Mesenchymal stem cell (in vitro differentiated cells and primary cell): ENCODE measurements at regions not wholly inside any gene's neighbourhood (a gene's known extent, or its start where the extent isn't known, plus 50 kb on each side); places are given as distances from the start of the nearest gene placed in this dataset.

Experiments
- DNase-seq: peaks from one replicate; pipeline ENCODE4 v3.0.0-alpha.2; 2013
- H2AFZ ChIP-seq: one replicate; pipeline ENCODE4 v1.6.1; 2013; ENCODE audit warnings: low read depth, mild to moderate bottlenecking, control low read depth, inconsistent platforms, low read length, moderate library complexity
- H2AK5ac ChIP-seq: 2 replicates; pipeline ENCODE4 v1.6.1; 2013; ENCODE audit warnings: low read length, moderate library complexity, mild to moderate bottlenecking, inconsistent platforms; ENCODE audit not compliant: severe bottlenecking
- H2BK120ac ChIP-seq: one replicate; pipeline ENCODE4 v1.6.1; 2013; ENCODE audit warnings: low read depth, mild to moderate bottlenecking, inconsistent platforms, low read length, moderate library complexity
- H2BK12ac ChIP-seq, 2 experiments: one replicate each; pipeline ENCODE4 v1.6.1; 2013; ENCODE audit warnings: inconsistent platforms in 2 of 2, low read length in 2 of 2, mild to moderate bottlenecking in 2 of 2, moderate library complexity in 2 of 2, control low read depth in 1 of 2
- H2BK15ac ChIP-seq: one replicate; pipeline ENCODE4 v1.6.1; 2013; ENCODE audit warnings: mild to moderate bottlenecking, low read depth, inconsistent platforms; ENCODE audit not compliant: poor library complexity, severe bottlenecking
- H2BK5ac ChIP-seq: 2 replicates; pipeline ENCODE4 v1.6.1; 2013; ENCODE audit warnings: low read depth, mild to moderate bottlenecking, low read length, control low read depth, inconsistent platforms; ENCODE audit not compliant: poor library complexity, severe bottlenecking
- H3K14ac ChIP-seq, 2 experiments: one replicate each; pipeline ENCODE4 v1.6.1; 2013; ENCODE audit warnings: inconsistent platforms in 2 of 2, low read length in 2 of 2, control low read depth in 1 of 2, mild to moderate bottlenecking in 1 of 2, moderate library complexity in 1 of 2
- H3K18ac ChIP-seq, 2 experiments: one replicate each; pipeline ENCODE4 v1.6.1; 2013; ENCODE audit warnings: inconsistent platforms in 2 of 2, low read length in 2 of 2, control low read depth in 1 of 2, low read depth in 1 of 2, mild to moderate bottlenecking in 1 of 2
- H3K23ac ChIP-seq, 2 experiments: one replicate each; pipeline ENCODE4 v1.6.1; 2013; ENCODE audit warnings: inconsistent platforms in 2 of 2, low read length in 2 of 2, mild to moderate bottlenecking in 2 of 2, moderate library complexity in 2 of 2, control low read depth in 1 of 2
- H3K27ac ChIP-seq: 2 replicates; pipeline ENCODE4 v1.5.1; 2013; ENCODE audit warnings: mild to moderate bottlenecking, moderate library complexity, low read length, control low read depth, inconsistent platforms; ENCODE audit not compliant: poor library complexity, severe bottlenecking
- H3K27me3 ChIP-seq, 2 experiments: 2 replicates each; pipeline versions ENCODE4 v1.6.1 to v1.7.0; 2013; ENCODE audit warnings: low read length in 2 of 2, mild to moderate bottlenecking in 2 of 2, moderate library complexity in 2 of 2, control low read depth in 1 of 2, inconsistent platforms in 1 of 2; ENCODE audit not compliant: control insufficient read depth in 1 of 2, insufficient read depth in 1 of 2
- H3K36me3 ChIP-seq, 2 experiments: 2 replicates each; pipeline versions ENCODE4 v1.6.1 to v1.7.0; 2013; ENCODE audit warnings: low read length in 2 of 2, control low read depth in 1 of 2, inconsistent platforms in 1 of 2, low read depth in 1 of 2, mild to moderate bottlenecking in 1 of 2; ENCODE audit not compliant: insufficient read depth in 2 of 2, control insufficient read depth in 1 of 2
- H3K4ac ChIP-seq, 2 experiments: one replicate each; pipeline ENCODE4 v1.6.1; 2013; ENCODE audit warnings: inconsistent platforms in 2 of 2, low read length in 2 of 2, mild to moderate bottlenecking in 2 of 2, moderate library complexity in 2 of 2, control low read depth in 1 of 2, low read depth in 1 of 2
- H3K4me1 ChIP-seq: 2 replicates; pipeline ENCODE4 v1.6.1; 2013; ENCODE audit warnings: low read depth, low read length, control low read depth; ENCODE audit not compliant: control insufficient read depth, insufficient read depth
- H3K4me2 ChIP-seq: 2 replicates; pipeline ENCODE4 v1.6.1; 2013; ENCODE audit warnings: low read length, mild to moderate bottlenecking, inconsistent platforms; ENCODE audit not compliant: poor library complexity, severe bottlenecking
- H3K4me3 ChIP-seq, 2 experiments: 2 replicates each; pipeline versions ENCODE4 v1.5.1 to v1.7.0; 2013; ENCODE audit warnings: low read length in 2 of 2, mild to moderate bottlenecking in 2 of 2, control low read depth in 1 of 2, low read depth in 1 of 2; ENCODE audit not compliant: insufficient read depth in 1 of 2
- H3K79me1 ChIP-seq: replicated peaks from 2 replicates; pipeline ENCODE4 v1.6.1; 2013; ENCODE audit warnings: mild to moderate bottlenecking, control low read depth, low read length, inconsistent platforms; ENCODE audit not compliant: poor library complexity, severe bottlenecking
- H3K9ac ChIP-seq: 2 replicates; pipeline ENCODE4 v1.7.0; 2013; ENCODE audit warnings: mild to moderate bottlenecking, low read length, moderate library complexity
- H3K9me3 ChIP-seq: 2 replicates; pipeline ENCODE4 v1.7.0; 2013; ENCODE audit warnings: mild to moderate bottlenecking, low read length; ENCODE audit not compliant: control insufficient read depth
- H4K8ac ChIP-seq: one replicate; pipeline ENCODE4 v1.6.1; 2013; ENCODE audit warnings: inconsistent platforms, mild to moderate bottlenecking, low read length, moderate library complexity
- H4K91ac ChIP-seq: one replicate; pipeline ENCODE4 v1.6.1; 2013; ENCODE audit warnings: mild to moderate bottlenecking, low read length, inconsistent platforms
- WGBS: methylation state at CpG from one replicate; pipeline ENCODE4 v1.1.7; 2013; ENCODE audit warnings: mixed read lengths; 5-methylcytosine and 5-hydroxymethylcytosine counted together

DNA sequence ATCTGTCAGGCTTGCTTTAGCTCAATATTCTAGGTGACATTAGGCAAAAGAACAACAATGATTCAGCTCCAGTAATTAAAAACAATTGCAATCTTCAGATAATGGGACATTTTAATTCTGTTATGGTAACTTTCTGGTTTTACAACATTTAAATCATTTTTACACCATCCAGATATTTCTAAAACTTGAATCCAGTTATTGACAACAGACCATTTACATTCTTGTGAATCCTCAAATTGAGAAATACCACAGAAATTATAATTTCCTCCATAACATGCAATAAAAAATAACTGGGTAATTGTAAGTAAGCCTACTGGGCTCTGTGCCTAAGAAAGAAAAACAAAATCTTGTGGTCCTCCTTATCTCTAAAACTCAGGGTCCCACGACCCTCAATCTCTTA, 195.0 kb upstream of the S100G start:
- no peak for DNase-seq
- no peak overlapping the region for H2BK5ac ChIP-seq
- no peak overlapping the region for H2BK15ac ChIP-seq
- H4K91ac ChIP-seq = no peak overlapping the region
- no peak overlapping the region for H3K9ac ChIP-seq
- no peaks in the 10 kb centered on the region for H3K79me1 ChIP-seq
- H2AK5ac ChIP-seq = no peak overlapping the region
- H3K27me3 ChIP-seq = peaks cover 0 to 8% of the 10 kb centered on the region in 2 experiments
- H2AFZ ChIP-seq = no peak overlapping the region
- WGBS = 29% methylated on average over 1 of the region's 1 CpG
- H3K23ac ChIP-seq = no peak overlapping the region
- H3K4me3 ChIP-seq = no peak overlapping the region
- no peak overlapping the region for H3K14ac ChIP-seq
- no peak overlapping the region for H3K27ac ChIP-seq
- no peak overlapping the region for H3K4ac ChIP-seq
- no peak overlapping the region for H2BK12ac ChIP-seq
- H3K9me3 ChIP-seq = no peaks in the 10 kb centered on the region
- H3K18ac ChIP-seq = no peak overlapping the region
- no peak overlapping the region for H4K8ac ChIP-seq
- H2BK120ac ChIP-seq = no peak overlapping the region
- no peaks in the 10 kb centered on the region for H3K36me3 ChIP-seq
- H3K4me2 ChIP-seq = no peak overlapping the region
- no peaks in the 10 kb centered on the region for H3K4me1 ChIP-seq

- Histone ChIP-seq H3K18ac (no peak overlapping the region), H4K8ac (no peak overlapping the region), H2BK120ac (no peak overlapping the region), H2BK5ac (no peak overlapping the region), H3K79me1 (no peaks in the 10 kb centered on the region), H2BK12ac (no peak overlapping the region), H4K91ac (no peak overlapping the region), H3K4me1 (no peaks in the 10 kb centered on the region), H3K9me3 (no peaks in the 10 kb centered on the region), H2BK15ac (no peak overlapping the region), H3K36me3 (no peaks in the 10 kb centered on the region), H3K4me3 (no peak overlapping the region), H3K9ac (no peak overlapping the region), H3K27me3 (peaks cover 0 to 3% of the 10 kb centered on the region in 2 experiments), H2AFZ (no peak overlapping the region), H3K4ac (no peak overlapping the region), H3K14ac (no peak overlapping the region), H3K4me2 (no peak overlapping the region), H2AK5ac (no peak overlapping the region), H3K27ac (no peak overlapping the region), H3K23ac (no peak overlapping the region)
- DNase-seq = no peak
- no CpG with 5 or more reads among the region's 1 CpG for WGBS
Measured at GRCh38 chrX:16457239-16457638, 192.7 kb upstream of the S100G start.

GRCh38 chrX:16458208-16458607, 191.8 kb upstream of the S100G start:
- Histone ChIP-seq H2BK15ac (no peak overlapping the region), H3K18ac (no peak overlapping the region), H4K8ac (no peak overlapping the region), H3K4me3 (no peak overlapping the region), H2BK12ac (no peak overlapping the region), H3K79me1 (no peaks in the 10 kb centered on the region), H2AK5ac (no peak overlapping the region), H3K4ac (no peak overlapping the region), H4K91ac (no peak overlapping the region), H3K27ac (no peak overlapping the region), H2AFZ (no peak overlapping the region), H3K4me2 (no peak overlapping the region), H3K36me3 (no peaks in the 10 kb centered on the region), H3K4me1 (no peaks in the 10 kb centered on the region), H2BK120ac (no peak overlapping the region), H3K9ac (no peak overlapping the region), H3K27me3 (peaks cover 0 to 3% of the 10 kb centered on the region in 2 experiments), H3K9me3 (no peaks in the 10 kb centered on the region), H3K23ac (no peak overlapping the region), H3K14ac (no peak overlapping the region), H2BK5ac (no peak overlapping the region)
- no peak for DNase-seq
- 78% methylated on average over 5 of the region's 5 CpGs for WGBS

- H2BK120ac ChIP-seq = no peak overlapping the region
- no peaks in the 10 kb centered on the region for H3K9me3 ChIP-seq
- no peak overlapping the region for H3K4me2 ChIP-seq
- no peaks in the 10 kb centered on the region for H3K79me1 ChIP-seq
- H4K91ac ChIP-seq = no peak overlapping the region
- no peak overlapping the region for H2BK5ac ChIP-seq
- no peak overlapping the region for H3K14ac ChIP-seq
- no peak overlapping the region for H3K9ac ChIP-seq
- peaks cover 0 to 3% of the 10 kb centered on the region in 2 experiments for H3K27me3 ChIP-seq
- no peak overlapping the region for H2AFZ ChIP-seq
- no peak overlapping the region for H3K18ac ChIP-seq
- no peak for DNase-seq
- H2BK15ac ChIP-seq = no peak overlapping the region
- no peak overlapping the region for H4K8ac ChIP-seq
- H3K23ac ChIP-seq = no peak overlapping the region
- no peak overlapping the region for H3K27ac ChIP-seq
- no peak overlapping the region for H3K4ac ChIP-seq
- no CpG with 5 or more reads among the region's 2 CpGs for WGBS
- H2AK5ac ChIP-seq = no peak overlapping the region
- no peaks in the 10 kb centered on the region for H3K4me1 ChIP-seq
- H3K4me3 ChIP-seq = no peak overlapping the region
- no peaks in the 10 kb centered on the region for H3K36me3 ChIP-seq
- no peak overlapping the region for H2BK12ac ChIP-seq
Measured at GRCh38 chrX:16459008-16459407, 190.9 kb upstream of the S100G start.
